Endothelial cell of umbilical vein (primary cell): ENCODE measurements at regions not wholly inside any gene's neighbourhood (a gene's known extent, or its start where the extent isn't known, plus 50 kb on each side); places are given as distances from the start of the nearest gene placed in this dataset.

Experiments used
- BruUV-seq: library from RNA; stranded (reverse); fragments of 400-500 nt; replicated peaks from 2 replicates; lab custom pipeline; 2021; lab: Mats Ljungman, UMichigan
- CTCF ChIA-PET: fragments of 300-600, 350-600 bp; sonication (Branson Sonifier 250); formaldehyde crosslinking; loops from one replicate; lab custom pipeline; 2021; ENCODE audit warnings: antibody characterized with exemption, inconsistent platforms; lab: Charles Lee
- POLR2A ChIA-PET: fragments of 300-600, 350-600 bp; sonication (Branson Sonifier 250); formaldehyde crosslinking; loops from one replicate; lab custom pipeline; 2021; ENCODE audit warnings: antibody characterized with exemption, inconsistent platforms; lab: Charles Lee
- DNase-seq: peaks from one replicate; pipeline ENCODE4 v3.0.0-alpha.2; 2011; ENCODE audit warnings: low read depth, low spot score
- FAIRE-seq: peaks from 2 replicates; lab custom pipeline; 2011; peaks lifted over from hg19 to GRCh38; lab: Jason Lieb, UNC
- H2AFZ ChIP-seq: 2 replicates; pipeline ENCODE4 v1.6.0; 2012; ENCODE audit warnings: low read depth, low read length, control low read depth, inconsistent platforms
- H3K27ac ChIP-seq: 2 replicates; pipeline ENCODE4 v1.5.1; 2011; ENCODE audit warnings: low read depth, mild to moderate bottlenecking, control low read depth, low read length, moderate library complexity; ENCODE audit not compliant: insufficient read depth
- H3K27me3 ChIP-seq, 2 experiments: 2 replicates each; pipeline versions ENCODE4 v1.6.0 to v1.6.1; 2011; ENCODE audit warnings: low read length in 2 of 2, mixed read lengths in 1 of 2; ENCODE audit not compliant: control insufficient read depth in 2 of 2, insufficient read depth in 2 of 2
- H3K36me3 ChIP-seq, 2 experiments: 2 replicates in 1 of 2; 3 replicates in 1 of 2; pipeline ENCODE4 v1.5.1; 2011; ENCODE audit warnings: low read length in 2 of 2, mild to moderate bottlenecking in 1 of 2, moderate library complexity in 1 of 2; ENCODE audit not compliant: control insufficient read depth in 2 of 2, insufficient read depth in 2 of 2; ENCODE audit errors: extremely low read depth in 1 of 2
- H3K4me1 ChIP-seq: 3 replicates; pipeline ENCODE4 v1.5.1; 2011; ENCODE audit warnings: mild to moderate bottlenecking, low read length; ENCODE audit not compliant: control insufficient read depth, insufficient read depth; ENCODE audit errors: extremely low read depth
- H3K4me2 ChIP-seq: 2 replicates; pipeline ENCODE4 v1.6.1; 2011; ENCODE audit warnings: low read length, control low read depth, mixed read lengths; ENCODE audit not compliant: insufficient read depth
- H3K4me3 ChIP-seq, 3 experiments: fragments of 200-600 bp in 1 of 3; sonication (generic), shearing (Covaris generic) in 1 of 3; replicated peaks in 1 of 3; 2 replicates each; pipeline ENCODE4 v1.5.1; 2011 to 2016; ENCODE audit warnings: control low read depth in 3 of 3, low read length in 3 of 3, mild to moderate bottlenecking in 2 of 3, inconsistent platforms in 1 of 3, low read depth in 1 of 3, moderate library complexity in 1 of 3; ENCODE audit not compliant: insufficient read depth in 1 of 3
- H3K79me2 ChIP-seq: 2 replicates; pipeline ENCODE4 v1.6.0; 2012; ENCODE audit warnings: low read length, inconsistent platforms; ENCODE audit not compliant: control insufficient read depth, insufficient read depth
- H3K9ac ChIP-seq: replicated peaks from 2 replicates; pipeline ENCODE3; 2011; ENCODE audit warnings: low read length, control low read depth; ENCODE audit not compliant: insufficient read depth; ENCODE audit errors: extremely low read depth
- H3K9me1 ChIP-seq: replicated peaks from 3 replicates; pipeline ENCODE4 v1.6.0; 2011; ENCODE audit warnings: mild to moderate bottlenecking, low read length; ENCODE audit not compliant: control insufficient read depth, insufficient read depth; ENCODE audit errors: extremely low read depth
- H3K9me3 ChIP-seq: replicated peaks from 2 replicates; pipeline ENCODE4 v1.5.1; 2012; ENCODE audit warnings: low read length, inconsistent platforms; ENCODE audit not compliant: control insufficient read depth, insufficient read depth
- H4K20me1 ChIP-seq: replicated peaks from 2 replicates; pipeline ENCODE3; 2011; ENCODE audit warnings: mild to moderate bottlenecking, low read length; ENCODE audit not compliant: control insufficient read depth, insufficient read depth; ENCODE audit errors: extremely low read depth
- CTCF ChIP-seq, 2 donors: IDR thresholded peaks; 1 replicate in 1 of 2; 2 replicates in 1 of 2; pipeline ENCODE4 v1.5.1; 2011; ENCODE audit warnings: low read length in 2 of 2, mild to moderate bottlenecking in 2 of 2, moderate library complexity in 2 of 2, control low read depth in 1 of 2, inconsistent platforms in 1 of 2, low read depth in 1 of 2; ENCODE audit not compliant: insufficient read depth in 1 of 2; ENCODE audit errors: extremely low read depth in 1 of 2
- EZH2 ChIP-seq: IDR thresholded peaks from 2 replicates; pipeline ENCODE4 v1.6.1; 2012; ENCODE audit warnings: borderline replicate concordance, low read depth, mild to moderate bottlenecking, moderate library complexity, low read length, inconsistent platforms; ENCODE audit not compliant: severe bottlenecking
- FOS ChIP-seq: IDR thresholded peaks from 2 replicates; pipeline ENCODE4 v1.6.1; 2011; ENCODE audit warnings: mild to moderate bottlenecking, low read length, moderate library complexity, borderline replicate concordance; ENCODE audit not compliant: insufficient read depth
- GATA2 ChIP-seq: IDR thresholded peaks from 2 replicates; pipeline ENCODE4 v1.7.0; 2011; ENCODE audit warnings: low read depth, mild to moderate bottlenecking, moderate library complexity, mixed read lengths, low read length; ENCODE audit not compliant: insufficient read length, insufficient read depth
- JUN ChIP-seq: IDR thresholded peaks from 2 replicates; pipeline ENCODE4 v1.6.1; 2011; ENCODE audit warnings: borderline replicate concordance, low read depth; ENCODE audit not compliant: insufficient read length, insufficient read depth
- MAX ChIP-seq: IDR thresholded peaks from 2 replicates; pipeline ENCODE4 v1.6.1; 2011; ENCODE audit not compliant: insufficient read depth, insufficient read length
- MYC ChIP-seq: IDR thresholded peaks from one replicate; pipeline ENCODE4 v1.6.1; 2011; ENCODE audit warnings: mild to moderate bottlenecking, low read depth, low read length
- POLR2A ChIP-seq: IDR thresholded peaks from 2 replicates; pipeline ENCODE4 v1.6.1; 2012; ENCODE audit warnings: low read depth, mild to moderate bottlenecking, control low read depth, low read length
- POLR2AphosphoS5 ChIP-seq: IDR thresholded peaks from 2 replicates; pipeline ENCODE4 v1.6.1; 2012; ENCODE audit warnings: low read depth, mild to moderate bottlenecking, control low read depth, low read length, moderate library complexity; ENCODE audit not compliant: insufficient read depth
- dilution Hi-C: fragments of 300-500 bp; cut with MboI; formaldehyde crosslinking; loops from one replicate; pipeline ENCODE4 v1.15.0; 2019; ENCODE audit warnings: low sequenced_read_pairs; ENCODE audit not compliant: extremely low pct_ligation_motif_present
- intact Hi-C: fragments of 100-400 bp; cut with micrococcal nuclease; formaldehyde crosslinking; loops from one replicate; pipeline ENCODE4 v1.10.0; 2022

GRCh38 chr4:181006499-181007260 lies 1236.5 kb upstream of the TENM3 start:
- ChIA-PET POLR2A (no interaction called here), CTCF (no interaction called here)
- Histone ChIP-seq H3K9me3 (peaks cover 5% of the 10 kb centered on the region), H3K4me3 (no peak overlapping the region), H3K79me2 (no peaks in the 10 kb centered on the region), H3K27ac (no peak overlapping the region), H3K9ac (no peak overlapping the region), H3K27me3 (no peaks in the 10 kb centered on the region), H3K4me1 (no peaks in the 10 kb centered on the region), H3K4me2 (no peak overlapping the region), H3K36me3 (no peaks in the 10 kb centered on the region), H3K9me1 (no peaks in the 10 kb centered on the region), H2AFZ (no peak overlapping the region), H4K20me1 (no peaks in the 10 kb centered on the region)
- intact Hi-C loops: no loop called here
- no peak for TF ChIP-seq FOS
- no peak for TF ChIP-seq EZH2
- TF ChIP-seq GATA2: no peak
- no peak for TF ChIP-seq MYC
- no peak for TF ChIP-seq JUN
- TF ChIP-seq POLR2AphosphoS5: no peak
- TF ChIP-seq CTCF (IDR thresholded peaks at IDR 0.05; ENCODE audit: extremely low read depth in 1 of 2, insufficient read depth in 1 of 2, low read depth in 1 of 2, low read length in 2 of 2): no peak
- no peak for TF ChIP-seq POLR2A
- TF ChIP-seq MAX: no peak
- BruUV-seq: no TSS peak
- no peak for FAIRE-seq
- no peak for DNase-seq
- dilution Hi-C loops: no loop called here
